GM19023 (cell line): ENCODE measurements at regions not wholly inside any gene's neighbourhood (a gene's known extent, or its start where the extent isn't known, plus 50 kb on each side); places are given as distances from the start of the nearest gene placed in this dataset.

ENCODE experiments used
- ATAC-seq: cut with Tn5 transposase; IDR thresholded peaks from one replicate; pipeline ENCODE4 v1.9.1; 2021; ENCODE audit warnings: mild to moderate bottlenecking, moderate library complexity; ENCODE audit not compliant: unreplicated experiment

GRCh38 chr12:3972576-3972975 lies 99.4 kb upstream of the PARP11 start:
- ATAC-seq: no peak

- ATAC-seq: no peak
Observed at GRCh38 chr12:3968523-3968922, 95.3 kb upstream of the PARP11 start.

- ATAC-seq: no peak
Observed at GRCh38 chr12:3967556-3968160, 94.5 kb upstream of the PARP11 start.

- no peak for ATAC-seq
Observed at GRCh38 chr12:3966376-3966775, 93.2 kb upstream of the PARP11 start.

GRCh38 chr12:3965046-3965445 lies 91.8 kb upstream of the PARP11 start:
- no peak for ATAC-seq

GRCh38 chr12:3964439-3964838 lies 91.2 kb upstream of the PARP11 start:
- no peak for ATAC-seq

GRCh38 chr12:3962631-3963483 lies 89.7 kb upstream of the PARP11 start:
- ATAC-seq: no peak

GRCh38 chr12:3961591-3961990 lies 88.4 kb upstream of the PARP11 start:
- ATAC-seq: no peak

GRCh38 chr12:3959799-3960560 lies 86.8 kb upstream of the PARP11 start:
- no peak for ATAC-seq

- no peak for ATAC-seq
Observed at GRCh38 chr12:3958534-3958933, 85.3 kb upstream of the PARP11 start.

GRCh38 chr12:3951380-3952135 lies 78.4 kb upstream of the PARP11 start:
- no peak for ATAC-seq

GRCh38 chr12:3950714-3951320 lies 77.6 kb upstream of the PARP11 start:
- ATAC-seq: no peak

- no peak for ATAC-seq
Observed at GRCh38 chr12:3947781-3948180, 74.6 kb upstream of the PARP11 start.

- no peak for ATAC-seq
Observed at GRCh38 chr12:3945671-3946070, 72.5 kb upstream of the PARP11 start.

- no peak for ATAC-seq
Observed at GRCh38 chr12:3944620-3945019, 71.4 kb upstream of the PARP11 start.

- no peak for ATAC-seq
Observed at GRCh38 chr12:3938042-3938544, 64.9 kb upstream of the PARP11 start.

GRCh38 chr12:3935078-3935477 lies 61.9 kb upstream of the PARP11 start:
- no peak for ATAC-seq

GRCh38 chr12:3933819-3934192 lies 60.6 kb upstream of the PARP11 start:
- no peak for ATAC-seq

GRCh38 chr12:3933074-3933818 lies 60.0 kb upstream of the PARP11 start:
- ATAC-seq: no peak

GRCh38 chr12:3931776-3932175 lies 58.6 kb upstream of the PARP11 start:
- ATAC-seq: no peak
